ENCODE measurements at regions not wholly inside any gene's neighbourhood (a gene's known extent, or its start where the extent isn't known, plus 50 kb on each side); places are given as distances from the start of the nearest gene placed in this dataset.

- no peak for TF ChIP-seq CTCF (IDR thresholded peaks at IDR 0.05)
- no peak for DNase-seq
- intact Hi-C loops (cut with DNase I): no loop called here
- no peaks in the 10 kb centered on the region for H3K27me3 ChIP-seq
- H3K36me3 ChIP-seq: no peaks in the 10 kb centered on the region
- 86 to 89% methylated on average over 5 of the region's 5 CpGs for WGBS, 2 donors
- H3K4me1 ChIP-seq: no peaks in the 10 kb centered on the region
- H3K9me3 ChIP-seq: no peaks in the 10 kb centered on the region
- no peak overlapping the region for H3K27ac ChIP-seq
- H3K4me3 ChIP-seq: no peak overlapping the region
- ATAC-seq: no peak
These were observed 222.5 kb downstream of the SQOR start for GRCh38 chr15:45857291-45857690.

DNA sequence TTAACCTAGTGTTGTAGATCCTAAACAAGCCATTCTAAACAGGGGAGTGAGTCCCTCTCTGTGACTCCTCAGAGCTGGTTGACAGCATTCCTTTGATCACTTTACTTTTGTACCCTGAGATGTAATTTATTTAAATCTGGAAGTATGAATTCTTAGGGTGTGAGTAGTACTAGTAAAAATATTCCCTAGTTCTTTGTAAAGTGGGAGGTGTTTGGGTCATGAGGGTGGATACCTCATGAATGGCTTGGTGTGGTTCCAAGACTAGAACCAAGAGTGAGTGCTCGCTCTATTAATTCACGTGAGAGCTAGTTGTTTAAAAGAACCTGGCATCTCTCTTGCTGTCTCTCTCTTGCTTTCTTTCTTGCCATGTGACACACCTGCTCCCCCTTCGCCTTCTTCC lies 223.7 kb downstream of the SQOR start:
- H3K27ac ChIP-seq: no peak overlapping the region
- H3K4me1 ChIP-seq: no peaks in the 10 kb centered on the region
- intact Hi-C loops (cut with DNase I): no loop called here
- no peaks in the 10 kb centered on the region for H3K9me3 ChIP-seq
- no peaks in the 10 kb centered on the region for H3K36me3 ChIP-seq
- no peak overlapping the region for H3K4me3 ChIP-seq
- 78 to 90% methylated on average over 3 of the region's 3 CpGs for WGBS, 2 donors
- ATAC-seq: no peak
- H3K27me3 ChIP-seq: no peaks in the 10 kb centered on the region
- DNase-seq: no peak
- no peak for TF ChIP-seq CTCF (IDR thresholded peaks at IDR 0.05)

GRCh38 chr15:45862034-45862433 lies 227.2 kb downstream of the SQOR start:
- 58 to 61% methylated on average over 2 of the region's 2 CpGs for WGBS, 2 donors
- Histone ChIP-seq H3K27ac (no peak overlapping the region), H3K9me3 (no peaks in the 10 kb centered on the region), H3K4me1 (peaks cover 0 to 9% (median 0%) of the 10 kb centered on the region in 9 donors), H3K36me3 (no peaks in the 10 kb centered on the region), H3K4me3 (no peak overlapping the region), H3K27me3 (no peaks in the 10 kb centered on the region)
- no peak for TF ChIP-seq CTCF (IDR thresholded peaks at IDR 0.05)
- intact Hi-C loops (cut with DNase I): no loop called here
- ATAC-seq: no peak
- DNase-seq: no peak

GRCh38 chr15:45863881-45864580 lies 229.2 kb downstream of the SQOR start:
- DNase-seq: no peak
- intact Hi-C loops (cut with DNase I): no loop called here
- Histone ChIP-seq H3K27me3 (no peaks in the 10 kb centered on the region), H3K4me1 (peaks cover 0 to 9% (median 0%) of the 10 kb centered on the region in 9 donors), H3K4me3 (no peak overlapping the region), H3K27ac (no peak overlapping the region), H3K36me3 (no peaks in the 10 kb centered on the region), H3K9me3 (no peaks in the 10 kb centered on the region)
- no peak for ATAC-seq
- 86 to 93% methylated on average over 2 of the region's 2 CpGs for WGBS, 2 donors
- no peak for TF ChIP-seq CTCF (IDR thresholded peaks at IDR 0.05)

Data from heart right ventricle (tissue), 16 donors.